ENCODE measurements at regions not wholly inside any gene's neighbourhood (a gene's known extent, or its start where the extent isn't known, plus 50 kb on each side); places are given as distances from the start of the nearest gene placed in this dataset.

- WGBS, 3 donors = 87 to 94% (median 88%) methylated on average over 2 of the region's 2 CpGs
- TF ChIP-seq EP300 (IDR thresholded peaks at IDR 0.05) = no peak
- no peak for TF ChIP-seq POLR2A (IDR thresholded peaks at IDR 0.05)
- TF ChIP-seq CTCF (IDR thresholded peaks at IDR 0.05) = no peak
Measured at GRCh38 chr3:20890111-20890519, 704.1 kb upstream of the SGO1 start.

DNA sequence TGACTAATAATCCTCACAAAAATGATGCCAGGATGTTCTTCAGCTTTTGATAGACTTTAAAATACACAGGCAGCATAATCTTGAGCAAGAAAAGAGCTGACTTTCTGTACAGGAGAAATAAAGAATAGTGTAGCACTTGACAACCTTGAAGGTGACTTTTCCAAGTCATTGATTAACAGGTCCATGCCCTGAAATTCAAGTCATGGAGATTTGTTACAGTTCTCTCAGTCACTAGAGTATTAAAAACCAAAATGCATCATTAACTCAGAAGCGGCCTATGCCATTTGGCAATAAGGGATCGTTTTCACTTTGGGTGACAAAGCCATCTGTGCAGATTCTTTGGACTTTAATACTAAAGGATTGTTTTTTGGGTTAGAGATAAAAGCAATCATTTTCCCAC, 692.7 kb upstream of the SGO1 start:
- DNase-seq = no peak
- TF ChIP-seq EP300 (IDR thresholded peaks at IDR 0.05) (no peak), CTCF (IDR thresholded peaks at IDR 0.05) (no peak), POLR2A (IDR thresholded peaks at IDR 0.05) (no peak)
- WGBS, 3 donors = 85 to 92% (median 87%) methylated on average over 2 of the region's 2 CpGs
- H3K36me3 ChIP-seq = no peaks in the 10 kb centered on the region
- no peak overlapping the region for H3K27ac ChIP-seq
- no peaks in the 10 kb centered on the region for H3K4me1 ChIP-seq (ENCODE audit: insufficient read depth)
- no peaks in the 10 kb centered on the region for H3K9me3 ChIP-seq
- H3K4me3 ChIP-seq = no peak overlapping the region
- H3K27me3 ChIP-seq = no peaks in the 10 kb centered on the region
- intact Hi-C loops (cut with DNase I) = no loop called here

More at GRCh38 chr3:20890111-20890519, 704.1 kb upstream of the SGO1 start:
- H3K4me3 ChIP-seq = no peak overlapping the region
- no peak for DNase-seq
- H3K36me3 ChIP-seq = no peaks in the 10 kb centered on the region
- H3K27ac ChIP-seq = no peak overlapping the region
- no peaks in the 10 kb centered on the region for H3K27me3 ChIP-seq
- intact Hi-C loops (cut with DNase I) = no loop called here
- no peaks in the 10 kb centered on the region for H3K4me1 ChIP-seq (ENCODE audit: insufficient read depth)
- no peaks in the 10 kb centered on the region for H3K9me3 ChIP-seq

DNA sequence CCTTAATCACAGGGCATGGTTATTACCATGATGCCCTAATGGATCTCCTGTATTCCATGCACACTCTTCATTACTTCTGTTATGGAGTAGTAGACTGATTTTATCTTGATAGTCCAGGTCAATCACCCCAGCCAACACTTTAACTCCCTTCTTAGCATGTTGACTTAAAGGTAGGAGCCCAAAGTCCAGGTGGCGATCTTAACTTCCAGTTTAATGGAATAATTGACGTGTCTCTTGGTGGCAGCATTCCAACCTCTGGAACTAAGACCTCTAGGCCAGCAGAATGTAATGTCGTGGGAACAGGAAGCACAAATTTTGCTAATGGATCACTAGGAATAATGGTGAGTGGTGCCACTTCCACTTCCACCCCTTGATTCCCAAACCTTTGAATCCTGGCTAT, 687.2 kb upstream of the SGO1 start:
- no peak overlapping the region for H3K4me3 ChIP-seq
- H3K4me1 ChIP-seq (ENCODE audit: insufficient read depth) = no peaks in the 10 kb centered on the region
- no peaks in the 10 kb centered on the region for H3K27me3 ChIP-seq
- TF ChIP-seq EP300 (IDR thresholded peaks at IDR 0.05) (no peak), CTCF (IDR thresholded peaks at IDR 0.05) (no peak), POLR2A (IDR thresholded peaks at IDR 0.05) (no peak)
- 82 to 91% (median 89%) methylated on average over 3 of the region's 3 CpGs for WGBS, 3 donors
- no peak overlapping the region for H3K27ac ChIP-seq
- no peaks in the 10 kb centered on the region for H3K36me3 ChIP-seq
- no peaks in the 10 kb centered on the region for H3K9me3 ChIP-seq
- no peak for DNase-seq
- intact Hi-C loops (cut with DNase I) = no loop called here

DNA sequence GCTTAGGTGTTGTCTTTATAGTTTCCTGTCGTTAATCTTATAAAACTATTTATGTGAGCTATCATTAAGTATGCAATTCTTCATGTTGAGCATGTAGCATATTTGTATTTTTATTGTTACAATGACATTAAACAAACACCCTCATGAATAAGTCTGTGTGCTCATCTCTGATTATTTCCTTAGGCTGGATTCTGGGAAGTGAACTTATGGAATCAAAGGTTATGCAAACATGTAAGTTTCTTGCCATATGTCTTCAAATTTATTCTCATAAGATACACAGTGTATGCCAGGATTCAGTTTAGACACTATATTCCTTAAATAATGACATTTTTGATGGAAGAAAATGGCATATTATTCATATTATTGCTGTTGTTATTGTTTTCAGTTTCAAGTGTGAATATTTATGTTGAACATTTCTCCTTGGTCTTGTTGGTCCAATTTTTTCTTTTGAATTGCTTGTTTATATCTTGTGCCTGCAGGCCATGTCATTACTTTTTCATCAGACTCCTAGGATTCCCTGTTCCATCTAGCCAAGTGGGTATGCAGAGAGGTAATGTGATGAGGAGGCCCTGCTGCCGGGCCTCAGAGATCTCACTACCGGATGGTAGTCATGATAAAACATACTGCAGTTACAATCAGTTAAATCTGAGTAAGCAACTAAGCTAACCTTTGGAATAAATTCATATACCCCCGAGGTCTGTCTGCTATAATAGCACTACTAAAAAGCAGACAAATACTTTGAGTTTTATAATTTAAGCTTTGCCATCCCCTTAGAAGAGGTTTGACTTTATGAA, 684.3 kb upstream of the SGO1 start:
- Histone ChIP-seq H3K27ac (no peak overlapping the region), H3K4me3 (no peak overlapping the region), H3K36me3 (no peaks in the 10 kb centered on the region), H3K4me1 (ENCODE audit: insufficient read depth) (no peaks in the 10 kb centered on the region), H3K27me3 (no peaks in the 10 kb centered on the region), H3K9me3 (no peaks in the 10 kb centered on the region)
- WGBS, 3 donors = 77 to 81% (median 77%) methylated on average over 4 of the region's 4 CpGs
- TF ChIP-seq POLR2A (IDR thresholded peaks at IDR 0.05) (no peak), EP300 (IDR thresholded peaks at IDR 0.05) (no peak), CTCF (IDR thresholded peaks at IDR 0.05) (no peak)
- intact Hi-C loops (cut with DNase I) = no loop called here
- no peak for DNase-seq
